ENCODE measurements at regions not wholly inside any gene's neighbourhood (a gene's known extent, or its start where the extent isn't known, plus 50 kb on each side); places are given as distances from the start of the nearest gene placed in this dataset.

- TF ChIP-seq CTCF (IDR thresholded peaks at IDR 0.05; ENCODE audit: low read length) (no peak), EZH2 (optimal IDR thresholded peaks at IDR 0.05; ENCODE audit: low read depth, low read length) (no peak)
Observed at GRCh38 chr17:14428648-14429029, 127.8 kb downstream of the HS3ST3B1 start.
